GM18858 (cell line): ENCODE measurements at regions not wholly inside any gene's neighbourhood (a gene's known extent, or its start where the extent isn't known, plus 50 kb on each side); places are given as distances from the start of the nearest gene placed in this dataset.

Experiments used
- ATAC-seq: cut with Tn5 transposase; IDR thresholded peaks from one replicate; pipeline ENCODE4 v1.9.1; 2021; ENCODE audit not compliant: unreplicated experiment

GRCh38 chr15:37550360-37551024 is 383.9 kb upstream of the TMCO5A start:
- no peak for ATAC-seq

GRCh38 chr15:37572401-37572800 is 362.0 kb upstream of the TMCO5A start:
- no peak for ATAC-seq

GRCh38 chr15:37574985-37575384 is 359.5 kb upstream of the TMCO5A start:
- no peak for ATAC-seq

- ATAC-seq, result no peak
These were observed 357.5 kb upstream of the TMCO5A start for GRCh38 chr15:37576952-37577351.

- ATAC-seq, result no peak
These were observed 352.4 kb upstream of the TMCO5A start for GRCh38 chr15:37581866-37582532.

- ATAC-seq, result no peak
These were observed 351.6 kb upstream of the TMCO5A start for GRCh38 chr15:37582852-37583251.

GRCh38 chr15:37586011-37586583 is 348.3 kb upstream of the TMCO5A start:
- ATAC-seq, result no peak

- no peak for ATAC-seq
These were observed 347.5 kb upstream of the TMCO5A start for GRCh38 chr15:37586976-37587375.

- ATAC-seq, result no peak
These were observed 340.0 kb upstream of the TMCO5A start for GRCh38 chr15:37594417-37594816.

- no peak for ATAC-seq
These were observed 338.9 kb upstream of the TMCO5A start for GRCh38 chr15:37595426-37595970.

- no peak for ATAC-seq
These were observed 335.3 kb upstream of the TMCO5A start for GRCh38 chr15:37599156-37599555.

- ATAC-seq, result no peak
These were observed 318.2 kb upstream of the TMCO5A start for GRCh38 chr15:37616215-37616614.

- no peak for ATAC-seq
These were observed 316.1 kb upstream of the TMCO5A start for GRCh38 chr15:37618353-37618752.

- no peak for ATAC-seq
These were observed 314.9 kb upstream of the TMCO5A start for GRCh38 chr15:37619358-37620042.

GRCh38 chr15:37625576-37625975 is 308.9 kb upstream of the TMCO5A start:
- no peak for ATAC-seq

- ATAC-seq, result no peak
These were observed 305.9 kb upstream of the TMCO5A start for GRCh38 chr15:37628507-37628906.

- no peak for ATAC-seq
These were observed 297.7 kb upstream of the TMCO5A start for GRCh38 chr15:37636736-37637135.

GRCh38 chr15:37638116-37638515 is 296.3 kb upstream of the TMCO5A start:
- no peak for ATAC-seq

GRCh38 chr15:37638691-37639090 is 295.7 kb upstream of the TMCO5A start:
- no peak for ATAC-seq

- no peak for ATAC-seq
These were observed 281.6 kb upstream of the TMCO5A start for GRCh38 chr15:37652646-37653417.

- ATAC-seq, result no peak
These were observed 256.3 kb upstream of the TMCO5A start for GRCh38 chr15:37678124-37678523.
